ENCODE measurements at regions not wholly inside any gene's neighbourhood (a gene's known extent, or its start where the extent isn't known, plus 50 kb on each side); places are given as distances from the start of the nearest gene placed in this dataset.

DNA sequence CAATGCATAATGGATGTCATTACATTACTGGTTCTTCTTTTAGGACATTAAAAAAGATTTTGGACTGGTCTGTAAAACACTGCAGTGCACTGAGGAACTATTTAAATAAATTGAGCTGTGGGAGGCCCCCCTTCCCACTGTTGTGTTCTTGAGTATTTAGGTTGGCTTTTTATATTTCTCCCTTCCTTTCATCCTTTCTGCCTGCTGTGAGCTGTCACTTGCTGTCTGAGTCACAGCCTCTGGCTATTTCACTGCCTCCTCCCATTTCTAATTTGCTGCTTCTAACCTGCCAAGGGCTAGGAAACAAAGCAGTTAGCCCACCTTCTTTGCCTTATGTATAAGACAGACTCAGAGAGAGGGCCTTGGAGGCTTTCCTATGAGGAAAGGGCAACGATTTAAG lies 89.0 kb upstream of the FNDC3B start:
- TF ChIP-seq, protein P1, sequence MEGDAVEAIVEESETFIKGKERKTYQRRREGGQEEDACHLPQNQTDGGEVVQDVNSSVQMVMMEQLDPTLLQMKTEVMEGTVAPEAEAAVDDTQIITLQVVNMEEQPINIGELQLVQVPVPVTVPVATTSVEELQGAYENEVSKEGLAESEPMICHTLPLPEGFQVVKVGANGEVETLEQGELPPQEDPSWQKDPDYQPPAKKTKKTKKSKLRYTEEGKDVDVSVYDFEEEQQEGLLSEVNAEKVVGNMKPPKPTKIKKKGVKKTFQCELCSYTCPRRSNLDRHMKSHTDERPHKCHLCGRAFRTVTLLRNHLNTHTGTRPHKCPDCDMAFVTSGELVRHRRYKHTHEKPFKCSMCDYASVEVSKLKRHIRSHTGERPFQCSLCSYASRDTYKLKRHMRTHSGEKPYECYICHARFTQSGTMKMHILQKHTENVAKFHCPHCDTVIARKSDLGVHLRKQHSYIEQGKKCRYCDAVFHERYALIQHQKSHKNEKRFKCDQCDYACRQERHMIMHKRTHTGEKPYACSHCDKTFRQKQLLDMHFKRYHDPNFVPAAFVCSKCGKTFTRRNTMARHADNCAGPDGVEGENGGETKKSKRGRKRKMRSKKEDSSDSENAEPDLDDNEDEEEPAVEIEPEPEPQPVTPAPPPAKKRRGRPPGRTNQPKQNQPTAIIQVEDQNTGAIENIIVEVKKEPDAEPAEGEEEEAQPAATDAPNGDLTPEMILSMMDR (IDR thresholded peaks at IDR 0.05) = no peak
- no peak for TF ChIP-seq POLR2A (IDR thresholded peaks at IDR 0.05)
- TF ChIP-seq POLR2AphosphoS5 (IDR thresholded peaks at IDR 0.05; ENCODE audit: insufficient read depth in 1 of 2, low read depth in 1 of 2) = no peak
